Upper lobe of left lung (tissue), 6 donors: ENCODE measurements at regions not wholly inside any gene's neighbourhood (a gene's known extent, or its start where the extent isn't known, plus 50 kb on each side); places are given as distances from the start of the nearest gene placed in this dataset.

Experiments used
- ATAC-seq, 2 donors: fragments of 200-7000 bp; cut with Tn5 transposase; one replicate each; pipeline ENCODE4 v1.9.1; 2022; ENCODE audit warnings: mild to moderate bottlenecking in 2 of 2, moderate library complexity in 2 of 2; ENCODE audit not compliant: low FRiP score in 2 of 2
- DNase-seq, 2 donors: peaks; one replicate each; pipeline ENCODE4 v3.0.0-alpha.2; 2019 to 2020
- H3K27ac ChIP-seq, 4 donors: fragments of 200-600 bp; sonication (generic); one replicate each; pipeline ENCODE4 v1.5.1; 2016 to 2019
- H3K27me3 ChIP-seq, 4 donors: fragments of 200-600 bp; sonication (generic); one replicate each; pipeline ENCODE4 v1.5.1; 2017 to 2019
- H3K36me3 ChIP-seq, 4 donors: fragments of 200-600 bp; sonication (generic); one replicate each; pipeline ENCODE4 v1.5.1; 2016 to 2019
- H3K4me1 ChIP-seq, 4 donors: fragments of 200-600 bp; sonication (generic); one replicate each; pipeline ENCODE4 v1.5.1; 2018 to 2019
- H3K4me3 ChIP-seq, 4 donors: fragments of 200-600 bp; sonication (generic); one replicate each; pipeline ENCODE4 v1.5.1; 2017 to 2019; ENCODE audit warnings: mild to moderate bottlenecking in 2 of 4, moderate library complexity in 1 of 4
- H3K9me3 ChIP-seq, 4 donors: fragments of 200-600 bp; sonication (generic); one replicate each; pipeline ENCODE4 v1.5.1; 2018 to 2019
- CTCF ChIP-seq, 6 experiments: fragments of 450-650 bp in 4 of 6; fragments of 200-600 bp in 2 of 6; sonication (generic) in 2 of 6; IDR thresholded peaks; one replicate each; pipeline ENCODE4 v1.5.1; 2016 to 2019; ENCODE audit warnings: antibody characterized with exemption in 6 of 6
- EP300 ChIP-seq, 4 donors: sonication (generic); formaldehyde crosslinking; IDR thresholded peaks; one replicate each; pipeline ENCODE4 v1.5.1; 2017; ENCODE audit warnings: antibody characterized with exemption in 4 of 4, control low read depth in 2 of 4
- POLR2A ChIP-seq, 4 donors: fragments of 450-650 bp; IDR thresholded peaks; one replicate each; pipeline ENCODE4 v1.5.1; 2016 to 2017; ENCODE audit warnings: antibody characterized with exemption in 4 of 4, mild to moderate bottlenecking in 2 of 4
- POLR2AphosphoS5 ChIP-seq, 2 donors: sonication (generic); formaldehyde crosslinking; IDR thresholded peaks; one replicate each; pipeline ENCODE4 v1.5.1; 2017; ENCODE audit warnings: antibody characterized with exemption in 2 of 2
- WGBS, 2 donors: methylation state at CpG; one replicate each; pipeline ENCODE4 v1.1.5; 2017 to 2018; 5-methylcytosine and 5-hydroxymethylcytosine counted together
- small RNA-seq, 4 donors: library from RNA; depleted of rRNA; stranded (forward); fragments of <200 nt; gene quantifications; one replicate each; pipeline ENCODE3, GENCODE V24; 2016
- donor health status: DM: no; HTN: no; CAD: no; lungs with moderate emphysema.
- donor health status: DM: no; HTN: yes; CAD: no; lungs with severe emphysema.

GRCh38 chr7:63113713-63114285, 884.9 kb upstream of the ZNF722 start:
- H3K27ac ChIP-seq, result no peak overlapping the region
- 81 to 83% methylated on average over 18 to 29 of the region's 33 CpGs for WGBS, 2 donors
- no peak overlapping the region for H3K4me3 ChIP-seq
- no peaks in the 10 kb centered on the region for H3K27me3 ChIP-seq
- peak in 1 of 2 donors; percentile 78 for DNase-seq
- no peaks in the 10 kb centered on the region for H3K4me1 ChIP-seq
- no peaks in the 10 kb centered on the region for H3K36me3 ChIP-seq
- peaks cover 0 to 39% (median 16%) of the 10 kb centered on the region in 4 donors for H3K9me3 ChIP-seq
- TF ChIP-seq EP300 (IDR thresholded peaks at IDR 0.05) (no peak), POLR2AphosphoS5 (IDR thresholded peaks at IDR 0.05) (no peak), POLR2A (IDR thresholded peaks at IDR 0.05) (no peak), CTCF (IDR thresholded peaks at IDR 0.05) (no peak)
- ATAC-seq, result peak; percentile 39 to 40

- DNase-seq, result peak in 1 of 2 donors; percentile 80
- no peaks in the 10 kb centered on the region for H3K36me3 ChIP-seq
- no peaks in the 10 kb centered on the region for H3K27me3 ChIP-seq
- H3K4me1 ChIP-seq, result no peaks in the 10 kb centered on the region
- peaks cover 0 to 43% (median 16%) of the 10 kb centered on the region in 4 donors for H3K9me3 ChIP-seq
- no peak overlapping the region for H3K4me3 ChIP-seq
- no peak for ATAC-seq
- no peak for TF ChIP-seq POLR2AphosphoS5 (IDR thresholded peaks at IDR 0.05)
- TF ChIP-seq CTCF (IDR thresholded peaks at IDR 0.05), result no peak
- TF ChIP-seq POLR2A (IDR thresholded peaks at IDR 0.05), result no peak
- TF ChIP-seq EP300 (IDR thresholded peaks at IDR 0.05), result no peak
- WGBS, 2 donors, result 42 to 69% methylated on average over 7 to 24 of the region's 56 CpGs
- H3K27ac ChIP-seq, result no peak overlapping the region
Observed at GRCh38 chr7:63114371-63114985, 884.2 kb upstream of the ZNF722 start.

Small RNA genes in the stretch of these regions (small RNA-seq; reads per million reads assigned to genes)
- 0 reads per million in 4 donors for gene RNU6-417P
